Esophagus (tissue), 2 donors: ENCODE measurements at regions not wholly inside any gene's neighbourhood (a gene's known extent, or its start where the extent isn't known, plus 50 kb on each side); places are given as distances from the start of the nearest gene placed in this dataset.

ENCODE experiments used
- H3K27ac ChIP-seq, 2 donors: one replicate each; pipeline ENCODE4 v1.5.1; 2013; ENCODE audit warnings: low read depth in 2 of 2, mild to moderate bottlenecking in 2 of 2, inconsistent platforms in 1 of 2, low read length in 1 of 2, moderate library complexity in 1 of 2
- H3K27me3 ChIP-seq, 2 donors: one replicate each; pipeline ENCODE4 v1.6.1; 2013; ENCODE audit warnings: low read length in 2 of 2, control low read depth in 1 of 2, mild to moderate bottlenecking in 1 of 2; ENCODE audit not compliant: insufficient read depth in 2 of 2, control insufficient read depth in 1 of 2
- H3K36me3 ChIP-seq, 2 donors: one replicate each; pipeline ENCODE4 v1.6.1; 2013; ENCODE audit warnings: low read length in 1 of 2; ENCODE audit not compliant: control insufficient read depth in 2 of 2, insufficient read depth in 2 of 2
- H3K4me1 ChIP-seq, 2 donors: one replicate each; pipeline ENCODE4 v1.6.1; 2013; ENCODE audit warnings: low read length in 1 of 2; ENCODE audit not compliant: control insufficient read depth in 2 of 2, insufficient read depth in 2 of 2
- H3K4me3 ChIP-seq, 2 donors: one replicate each; pipeline ENCODE4 v1.5.1; 2013; ENCODE audit warnings: low read length in 2 of 2, mild to moderate bottlenecking in 2 of 2, low read depth in 1 of 2, moderate library complexity in 1 of 2
- H3K9me3 ChIP-seq, 2 donors: one replicate each; pipeline ENCODE4 v1.6.1; 2013; ENCODE audit warnings: mild to moderate bottlenecking in 2 of 2, low read depth in 1 of 2, low read length in 1 of 2, moderate library complexity in 1 of 2; ENCODE audit not compliant: control insufficient read depth in 2 of 2, insufficient read depth in 1 of 2
- WGBS, 2 donors: extraction: QIAGEN DNeasy Blood & Tissue Kit; methylation state at CpG; one replicate each; pipeline ENCODE4 v1.1.7; 2013; 5-methylcytosine and 5-hydroxymethylcytosine counted together
- donor health status: healthy with polysubstance abuse.
- donor health status: Bipolar disorder and iron deficiency.

- Histone ChIP-seq H3K4me1 (no peaks in the 10 kb centered on the region), H3K9me3 (no peaks in the 10 kb centered on the region), H3K4me3 (no peak overlapping the region), H3K27me3 (no peaks in the 10 kb centered on the region), H3K27ac (no peak overlapping the region), H3K36me3 (no peaks in the 10 kb centered on the region)
- WGBS, 2 donors = 79 to 81% methylated on average over 7 of the region's 7 CpGs
These were observed 128.0 kb upstream of the PROK2 start for GRCh38 chr3:71912839-71913495.

- Histone ChIP-seq H3K4me1 (no peaks in the 10 kb centered on the region), H3K36me3 (no peaks in the 10 kb centered on the region), H3K4me3 (no peak overlapping the region), H3K27ac (no peak overlapping the region), H3K9me3 (no peaks in the 10 kb centered on the region), H3K27me3 (no peaks in the 10 kb centered on the region)
- 88 to 89% methylated on average over 4 of the region's 4 CpGs for WGBS, 2 donors
These were observed 125.2 kb upstream of the PROK2 start for GRCh38 chr3:71910108-71910507.

- H3K27me3 ChIP-seq = no peaks in the 10 kb centered on the region
- H3K36me3 ChIP-seq = no peaks in the 10 kb centered on the region
- H3K4me1 ChIP-seq = no peaks in the 10 kb centered on the region
- no peaks in the 10 kb centered on the region for H3K9me3 ChIP-seq
- H3K4me3 ChIP-seq = no peak overlapping the region
- WGBS, 2 donors = 67 to 72% methylated on average over 14 of the region's 14 CpGs
- H3K27ac ChIP-seq = no peak overlapping the region
These were observed 123.0 kb upstream of the PROK2 start for GRCh38 chr3:71907996-71908395.

- H3K36me3 ChIP-seq = no peaks in the 10 kb centered on the region
- H3K27ac ChIP-seq = no peak overlapping the region
- no peak overlapping the region for H3K4me3 ChIP-seq
- no peaks in the 10 kb centered on the region for H3K4me1 ChIP-seq
- 73 to 100% methylated on average over 3 of the region's 3 CpGs for WGBS, 2 donors
- no peaks in the 10 kb centered on the region for H3K27me3 ChIP-seq
- H3K9me3 ChIP-seq = no peaks in the 10 kb centered on the region
These were observed 122.0 kb upstream of the PROK2 start for GRCh38 chr3:71906976-71907375.

GRCh38 chr3:71905426-71905825, 120.5 kb upstream of the PROK2 start:
- Histone ChIP-seq H3K27me3 (no peaks in the 10 kb centered on the region), H3K4me1 (no peaks in the 10 kb centered on the region), H3K9me3 (no peaks in the 10 kb centered on the region), H3K36me3 (no peaks in the 10 kb centered on the region), H3K27ac (no peak overlapping the region), H3K4me3 (no peak overlapping the region)
- WGBS, 2 donors = 77 to 78% methylated on average over 5 of the region's 5 CpGs

- no peaks in the 10 kb centered on the region for H3K9me3 ChIP-seq
- no peaks in the 10 kb centered on the region for H3K4me1 ChIP-seq
- WGBS, 2 donors = 86 to 87% methylated on average over 6 of the region's 6 CpGs
- H3K4me3 ChIP-seq = no peak overlapping the region
- H3K36me3 ChIP-seq = no peaks in the 10 kb centered on the region
- no peaks in the 10 kb centered on the region for H3K27me3 ChIP-seq
- no peak overlapping the region for H3K27ac ChIP-seq
These were observed 119.0 kb upstream of the PROK2 start for GRCh38 chr3:71903936-71904335.

GRCh38 chr3:71903112-71903495, 118.2 kb upstream of the PROK2 start:
- Histone ChIP-seq H3K4me1 (no peaks in the 10 kb centered on the region), H3K36me3 (no peaks in the 10 kb centered on the region), H3K27me3 (no peaks in the 10 kb centered on the region), H3K9me3 (no peaks in the 10 kb centered on the region), H3K27ac (no peak overlapping the region), H3K4me3 (no peak overlapping the region)
- WGBS, 2 donors = 31 to 37% methylated on average over 2 of the region's 2 CpGs

- Histone ChIP-seq H3K27me3 (no peaks in the 10 kb centered on the region), H3K4me3 (no peak overlapping the region), H3K36me3 (no peaks in the 10 kb centered on the region), H3K27ac (no peak overlapping the region), H3K4me1 (no peaks in the 10 kb centered on the region), H3K9me3 (no peaks in the 10 kb centered on the region)
- 62 to 71% methylated on average over 4 of the region's 4 CpGs for WGBS, 2 donors
These were observed 117.5 kb upstream of the PROK2 start for GRCh38 chr3:71902258-71903111.

GRCh38 chr3:71901645-71902044, 116.7 kb upstream of the PROK2 start:
- Histone ChIP-seq H3K27me3 (no peaks in the 10 kb centered on the region), H3K4me1 (no peaks in the 10 kb centered on the region), H3K27ac (no peak overlapping the region), H3K36me3 (no peaks in the 10 kb centered on the region), H3K4me3 (no peak overlapping the region), H3K9me3 (no peaks in the 10 kb centered on the region)
- WGBS, 2 donors = 83 to 88% methylated on average over 9 of the region's 9 CpGs

GRCh38 chr3:71900057-71900456, 115.1 kb upstream of the PROK2 start:
- Histone ChIP-seq H3K27ac (no peak overlapping the region), H3K36me3 (no peaks in the 10 kb centered on the region), H3K4me3 (no peak overlapping the region), H3K9me3 (no peaks in the 10 kb centered on the region), H3K4me1 (no peaks in the 10 kb centered on the region), H3K27me3 (no peaks in the 10 kb centered on the region)
- WGBS, 2 donors = 90 to 93% methylated on average over 2 of the region's 2 CpGs
